H1 (cell line): ENCODE measurements at regions not wholly inside any gene's neighbourhood (a gene's known extent, or its start where the extent isn't known, plus 50 kb on each side); places are given as distances from the start of the nearest gene placed in this dataset.

ENCODE experiments used
- CTCF ChIA-PET: fragments of 300-600 bp; sonication (Branson Sonifier 250); formaldehyde crosslinking; loops from one replicate; lab custom pipeline; 2021; ENCODE audit not compliant: partially characterized antibody; lab: Charles Lee
- POLR2A ChIA-PET: fragments of 300-600 bp; sonication (Branson Sonifier 250); formaldehyde crosslinking; loops from one replicate; lab custom pipeline; 2021; ENCODE audit warnings: inconsistent platforms; ENCODE audit not compliant: partially characterized antibody; lab: Charles Lee
- DNase-seq, 2 experiments: peaks; one replicate each; pipeline versions ENCODE4 v3.0.0 to v3.0.0-alpha.2; 2010 to 2022; ENCODE audit warnings: low spot score in 2 of 2, low read depth in 1 of 2, mixed read lengths in 1 of 2
- FAIRE-seq: peaks from 2 replicates; lab custom pipeline; 2011; peaks lifted over from hg19 to GRCh38; lab: Jason Lieb, UNC
- H2AFZ ChIP-seq: 2 replicates; pipeline ENCODE4 v1.8.1; 2012; ENCODE audit warnings: low read length, inconsistent platforms
- H2AK5ac ChIP-seq: 2 replicates; pipeline ENCODE4 v1.6.1; 2013; ENCODE audit warnings: low read depth, low read length
- H2BK120ac ChIP-seq: replicated peaks from 2 replicates; pipeline ENCODE3; 2013; ENCODE audit warnings: low read depth, low read length, inconsistent platforms
- H2BK12ac ChIP-seq: 2 replicates; pipeline ENCODE4 v1.6.1; 2013; ENCODE audit warnings: low read depth, low read length
- H2BK15ac ChIP-seq: 2 replicates; pipeline ENCODE4 v1.6.1; 2013; ENCODE audit warnings: low read length
- H2BK20ac ChIP-seq: 2 replicates; pipeline ENCODE4 v1.6.1; 2013; ENCODE audit warnings: low read length
- H2BK5ac ChIP-seq: 2 replicates; pipeline ENCODE4 v1.6.1; 2013; ENCODE audit warnings: low read depth, low read length
- H3K14ac ChIP-seq: 2 replicates; pipeline ENCODE4 v1.6.1; 2013; ENCODE audit warnings: inconsistent platforms; ENCODE audit not compliant: insufficient read length
- H3K18ac ChIP-seq: 2 replicates; pipeline ENCODE4 v1.6.1; 2013; ENCODE audit warnings: low read length; ENCODE audit errors: extremely low read depth
- H3K23ac ChIP-seq: 2 replicates; pipeline ENCODE4 v1.6.1; 2013; ENCODE audit warnings: inconsistent platforms; ENCODE audit not compliant: insufficient read length
- H3K23me2 ChIP-seq: 2 replicates; pipeline ENCODE4 v1.6.1; 2013; ENCODE audit warnings: low read depth, low read length
- H3K27ac ChIP-seq: 2 replicates; pipeline ENCODE4 v1.6.1; 2011; ENCODE audit warnings: low read depth, low read length, inconsistent platforms
- H3K27me3 ChIP-seq, 4 experiments: replicated peaks in 1 of 4; 1 replicate in 1 of 4; 2 replicates in 3 of 4; pipeline versions ENCODE4 v1.6.1 to v1.8.1; 2011 to 2013; ENCODE audit warnings: low read length in 3 of 4, mild to moderate bottlenecking in 3 of 4, inconsistent platforms in 2 of 4, mixed read lengths in 2 of 4, moderate library complexity in 1 of 4; ENCODE audit not compliant: control insufficient read depth in 3 of 4, insufficient read depth in 3 of 4; ENCODE audit errors: extremely low read depth in 1 of 4
- H3K36me3 ChIP-seq, 4 experiments: 2 replicates each; pipeline versions ENCODE4 v1.6.1 to v1.8.1; 2011 to 2013; ENCODE audit warnings: mild to moderate bottlenecking in 4 of 4, low read length in 3 of 4, moderate library complexity in 2 of 4, control low read depth in 1 of 4, inconsistent platforms in 1 of 4; ENCODE audit not compliant: insufficient read depth in 4 of 4, control insufficient read depth in 2 of 4
- H3K4ac ChIP-seq: replicated peaks from 2 replicates; pipeline ENCODE3; 2013; ENCODE audit warnings: low read length, low read depth, mixed read lengths, inconsistent platforms; ENCODE audit not compliant: insufficient read length
- H3K4me1 ChIP-seq, 4 experiments: replicated peaks in 1 of 4; 1 replicate in 1 of 4; 2 replicates in 3 of 4; pipeline versions ENCODE4 v1.6.1 to v1.8.1; 2011 to 2013; ENCODE audit warnings: low read length in 3 of 4, inconsistent platforms in 2 of 4, mixed read lengths in 1 of 4; ENCODE audit not compliant: insufficient read depth in 4 of 4, control insufficient read depth in 3 of 4
- H3K4me2 ChIP-seq, 2 experiments: 2 replicates each; pipeline versions ENCODE4 v1.6.1 to v1.8.1; 2011 to 2013; ENCODE audit warnings: low read depth in 2 of 2, low read length in 2 of 2, control low read depth in 1 of 2, inconsistent platforms in 1 of 2, mild to moderate bottlenecking in 1 of 2; ENCODE audit not compliant: insufficient read depth in 1 of 2
- H3K4me3 ChIP-seq, 4 experiments: fragments of 200-600, 300-600 bp in 1 of 4; sonication (generic), shearing (Covaris generic), sonication (Bioruptor Twin) in 1 of 4; 2 replicates each; pipeline versions ENCODE4 v1.5.1 to v1.8.1; 2011 to 2016; ENCODE audit warnings: low read length in 4 of 4, low read depth in 3 of 4, control low read depth in 2 of 4, inconsistent platforms in 2 of 4, mild to moderate bottlenecking in 2 of 4, mixed read lengths in 1 of 4, moderate library complexity in 1 of 4; ENCODE audit not compliant: insufficient read depth in 2 of 4; ENCODE audit errors: extremely low read depth in 1 of 4
- H3K56ac ChIP-seq: replicated peaks from 2 replicates; pipeline ENCODE3; 2013; ENCODE audit warnings: low read depth, mild to moderate bottlenecking, mixed read lengths, low read length, inconsistent platforms; ENCODE audit not compliant: insufficient read length
- H3K79me1 ChIP-seq: 2 replicates; pipeline ENCODE4 v1.6.1; 2013; ENCODE audit warnings: low read depth, low read length, control low read depth
- H3K79me2 ChIP-seq, 2 experiments: 2 replicates each; pipeline versions ENCODE4 v1.6.1 to v1.8.1; 2012 to 2013; ENCODE audit warnings: low read length in 2 of 2, mild to moderate bottlenecking in 2 of 2, inconsistent platforms in 1 of 2; ENCODE audit not compliant: insufficient read depth in 2 of 2, control insufficient read depth in 1 of 2
- H3K9ac ChIP-seq, 4 experiments: replicated peaks in 1 of 4; 1 replicate in 1 of 4; 2 replicates in 3 of 4; pipeline versions ENCODE4 v1.6.1 to v1.8.1; 2011 to 2013; ENCODE audit warnings: low read depth in 3 of 4, low read length in 3 of 4, control low read depth in 2 of 4, mild to moderate bottlenecking in 2 of 4, moderate library complexity in 2 of 4, inconsistent platforms in 1 of 4; ENCODE audit errors: extremely low read depth in 1 of 4
- H3K9me3 ChIP-seq, 2 experiments: 2 replicates each; pipeline versions ENCODE4 v1.6.1 to v1.8.1; 2012 to 2013; ENCODE audit warnings: mild to moderate bottlenecking in 2 of 2, moderate library complexity in 2 of 2, control low read depth in 1 of 2, inconsistent platforms in 1 of 2, low read depth in 1 of 2, low read length in 1 of 2, mixed read lengths in 1 of 2; ENCODE audit not compliant: insufficient read depth in 2 of 2
- H4K20me1 ChIP-seq, 2 experiments: replicated peaks in 1 of 2; 2 replicates each; pipeline versions ENCODE3 to v1.8.1; 2011 to 2013; ENCODE audit warnings: inconsistent platforms in 2 of 2, low read length in 2 of 2, mild to moderate bottlenecking in 1 of 2; ENCODE audit not compliant: insufficient read depth in 2 of 2, control insufficient read depth in 1 of 2
- H4K5ac ChIP-seq: 2 replicates; pipeline ENCODE4 v1.6.1; 2013; ENCODE audit warnings: low read length, low read depth, mixed read lengths, inconsistent platforms; ENCODE audit not compliant: insufficient read length
- H4K8ac ChIP-seq: 2 replicates; pipeline ENCODE4 v1.8.0; 2013; ENCODE audit warnings: mild to moderate bottlenecking, moderate library complexity, low read length, inconsistent platforms; ENCODE audit not compliant: insufficient read depth; ENCODE audit errors: extremely low read depth
- H4K91ac ChIP-seq: replicated peaks from 2 replicates; pipeline ENCODE3; 2013; ENCODE audit warnings: low read length, mixed read lengths, inconsistent platforms; ENCODE audit not compliant: insufficient read length
- KDM1A ChIP-seq: fragments of 200-600, 300-600 bp; sonication (generic); IDR thresholded peaks from 2 replicates; pipeline ENCODE4 v1.7.1; 2016; ENCODE audit warnings: mild to moderate bottlenecking, low read length, borderline replicate concordance
- TEAD4 ChIP-seq: IDR thresholded peaks from 2 replicates; pipeline ENCODE4 v1.6.1; 2012; ENCODE audit warnings: low read depth, low read length, inconsistent platforms, mixed read lengths
- YY1 ChIP-seq: IDR thresholded peaks from 2 replicates; pipeline ENCODE4 v1.6.1; 2011; ENCODE audit warnings: low read depth, mild to moderate bottlenecking, low read length
- WGBS, 2 experiments: shearing (Covaris generic) in 1 of 2; methylation state at CpG; one replicate each; pipeline versions ENCODE4 v1.1.6 to v1.1.7; 2013 to 2015; ENCODE audit warnings: low lambda C conversion rate in 2 of 2, mixed read lengths in 2 of 2, inconsistent platforms in 1 of 2, low coverage in 1 of 2, missing lambda C conversion rate in 1 of 2; ENCODE audit not compliant: insufficient replicate concordance in 2 of 2, insufficient coverage in 1 of 2, insufficient read length in 1 of 2; ENCODE audit errors: extremely low coverage in 1 of 2, missing lambda C conversion rate in 1 of 2; 5-methylcytosine and 5-hydroxymethylcytosine counted together

- no peak overlapping the region for H2BK12ac ChIP-seq
- H3K79me1 ChIP-seq, result no peaks in the 10 kb centered on the region
- no peak overlapping the region for H3K4ac ChIP-seq
- no peak overlapping the region for H3K14ac ChIP-seq
- H4K5ac ChIP-seq, result no peak overlapping the region
- no peak overlapping the region for H3K4me3 ChIP-seq
- no peak overlapping the region for H2BK5ac ChIP-seq
- peaks cover 0 to 6% of the 10 kb centered on the region in 2 experiments for H4K20me1 ChIP-seq
- WGBS, 2 experiments, result 63% methylated on average over 1 of the region's 1 CpG; no CpG with 5 or more reads in 1 of the 2 experiments
- H3K56ac ChIP-seq, result no peak overlapping the region
- peaks cover 0 to 15% (median 12%) of the 10 kb centered on the region in 4 experiments; a peak in 6 of 7 replicates for H3K4me1 ChIP-seq
- H3K4me2 ChIP-seq, result no peak overlapping the region
- H2AFZ ChIP-seq, result no peak overlapping the region
- CTCF ChIA-PET, result interaction anchor here (0.8 to 2.1 kb wide), 7 partner anchors 13 to 853 kb away, joined by 3 to 12 read pairs (median 4); no protein-coding TSS in a partner anchor
- no peak overlapping the region for H2BK15ac ChIP-seq
- H3K9ac ChIP-seq, result no peak overlapping the region
- no peak overlapping the region for H3K27ac ChIP-seq
- H3K79me2 ChIP-seq, result no peaks in the 10 kb centered on the region
- no peak overlapping the region for H2AK5ac ChIP-seq
- H3K9me3 ChIP-seq, result no peaks in the 10 kb centered on the region
- no peak for TF ChIP-seq TEAD4
- TF ChIP-seq YY1, result no peak
- no peak for TF ChIP-seq KDM1A
- H2BK120ac ChIP-seq, result no peak overlapping the region
- no peaks in the 10 kb centered on the region; a peak in 1 of 8 replicates for H3K36me3 ChIP-seq
- DNase-seq (no peak), FAIRE-seq (no peak)
- no peak overlapping the region for H4K8ac ChIP-seq
- H4K91ac ChIP-seq, result no peak overlapping the region
- H2BK20ac ChIP-seq, result no peak overlapping the region
- peaks cover 15% of the 10 kb centered on the region; the same call in 1 of the 2 replicates for H3K23me2 ChIP-seq
- peaks cover 50 to 79% (median 74%) of the 10 kb centered on the region in 4 experiments for H3K27me3 ChIP-seq
- H3K18ac ChIP-seq, result no peak overlapping the region
- POLR2A ChIA-PET, result no interaction called here
- no peak overlapping the region for H3K23ac ChIP-seq
Measured at GRCh38 chr10:100658269-100658668, 87.1 kb upstream of the PAX2 start.
